HG03432 (cell line): ENCODE measurements at regions not wholly inside any gene's neighbourhood (a gene's known extent, or its start where the extent isn't known, plus 50 kb on each side); places are given as distances from the start of the nearest gene placed in this dataset.
"Not testable (repeated sequence)": the region's sequence is repeated elsewhere in the genome, so short reads cannot be mapped to it uniquely, and the experiment has no call there.

ENCODE experiments used
- ATAC-seq: cut with Tn5 transposase; IDR thresholded peaks from one replicate; pipeline ENCODE4 v1.9.1; 2021; ENCODE audit warnings: mild to moderate bottlenecking, moderate library complexity; ENCODE audit not compliant: unreplicated experiment

DNA sequence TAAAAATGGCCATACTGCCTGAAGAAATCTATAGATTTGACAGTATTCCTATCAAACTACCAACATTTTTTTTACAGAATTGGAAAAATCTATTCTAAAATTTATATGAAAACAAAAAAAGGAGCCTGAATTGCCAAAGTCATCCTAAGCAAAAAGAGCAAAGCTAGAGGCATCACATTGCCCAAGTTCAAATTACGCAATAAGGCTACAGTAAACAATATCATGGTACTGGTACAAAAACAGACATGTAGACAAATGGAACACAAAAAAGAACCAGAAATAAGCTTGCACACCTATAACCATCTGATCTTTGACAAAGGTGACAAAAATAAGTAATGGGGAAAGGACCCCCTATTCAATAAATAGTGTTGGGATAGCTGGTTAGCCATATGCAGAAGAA lies 50.2 kb upstream of the THSD7B start:
- no peak for ATAC-seq

DNA sequence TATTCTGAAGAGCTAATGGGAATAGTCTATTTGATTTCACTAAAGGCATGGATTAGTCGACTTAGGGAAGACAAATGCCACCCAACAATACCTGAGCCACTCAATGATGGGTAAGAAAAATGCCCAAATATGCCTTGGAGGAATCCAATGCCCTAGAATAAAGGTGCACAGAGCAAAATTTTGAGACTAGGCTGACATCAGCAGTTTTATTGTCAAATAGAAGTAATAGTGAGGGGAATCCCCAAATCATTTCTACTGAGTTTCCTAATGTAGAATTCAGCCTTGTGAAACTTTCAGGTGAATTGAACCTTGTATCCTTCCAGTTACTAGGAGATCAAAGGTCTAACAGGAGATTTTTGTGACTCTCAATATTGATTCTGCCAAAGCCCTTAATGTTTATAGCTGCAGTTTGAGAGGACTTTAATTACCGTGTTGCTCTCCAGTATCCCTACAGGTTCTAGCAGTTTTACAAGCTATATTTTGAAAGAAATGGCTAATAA lies 50.8 kb upstream of the THSD7B start:
- no peak for ATAC-seq

DNA sequence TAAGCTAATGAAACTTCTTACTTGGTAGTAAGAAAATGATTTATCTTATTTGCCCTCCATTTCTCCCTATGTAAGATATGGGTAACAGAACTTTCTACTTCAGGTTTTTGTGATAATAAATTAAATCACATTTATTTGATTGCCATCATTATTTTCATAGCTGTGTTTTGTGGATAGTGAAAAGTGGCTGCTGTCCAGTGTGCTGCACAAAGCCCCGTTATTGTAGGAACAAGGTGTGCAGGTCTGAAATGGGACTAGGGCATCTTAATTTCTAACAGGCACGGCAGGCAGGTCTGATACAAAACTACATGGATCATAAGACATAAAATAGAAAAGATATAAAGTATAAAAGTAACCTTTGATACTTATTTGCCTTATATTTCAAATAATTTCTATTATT lies 51.6 kb upstream of the THSD7B start:
- no peak for ATAC-seq

DNA sequence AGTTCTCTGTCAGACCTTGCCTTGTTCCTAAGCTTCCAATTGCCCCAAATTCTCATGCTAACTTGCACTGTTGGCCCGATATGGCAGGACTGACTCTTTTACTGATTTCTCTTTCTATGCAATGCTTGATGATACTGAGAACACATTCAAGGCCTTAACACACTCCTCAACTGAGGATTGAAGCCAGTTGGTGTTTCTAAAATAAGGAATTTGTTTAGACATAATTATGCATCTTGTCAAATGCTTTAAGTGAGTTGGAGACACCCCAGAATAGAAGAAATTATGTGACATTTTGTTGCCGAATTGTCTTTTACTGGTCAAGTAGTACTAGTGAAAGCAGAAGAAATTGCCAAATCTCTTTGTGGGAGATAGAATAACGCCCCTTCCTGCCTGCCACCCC lies 60.0 kb upstream of the THSD7B start:
- ATAC-seq: no peak

DNA sequence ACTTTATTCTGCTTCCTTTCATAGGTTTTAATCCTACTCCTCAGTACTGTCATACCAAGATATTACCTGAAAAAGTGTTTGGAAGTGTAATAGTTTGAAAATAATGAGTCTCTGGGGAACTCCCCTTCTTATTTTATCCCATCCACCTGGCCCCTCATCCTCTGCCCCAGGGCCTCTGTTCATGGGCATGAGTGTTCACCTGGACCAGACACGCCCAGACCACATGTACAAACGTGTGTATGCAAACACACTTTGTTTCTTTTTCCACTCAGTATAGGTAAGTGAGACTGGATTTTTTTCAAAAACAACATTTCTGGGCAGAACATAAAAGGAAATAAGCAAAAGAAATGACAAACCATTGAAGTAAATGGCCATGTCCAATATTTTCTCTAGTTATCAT lies 62.1 kb upstream of the THSD7B start:
- ATAC-seq: no peak

DNA sequence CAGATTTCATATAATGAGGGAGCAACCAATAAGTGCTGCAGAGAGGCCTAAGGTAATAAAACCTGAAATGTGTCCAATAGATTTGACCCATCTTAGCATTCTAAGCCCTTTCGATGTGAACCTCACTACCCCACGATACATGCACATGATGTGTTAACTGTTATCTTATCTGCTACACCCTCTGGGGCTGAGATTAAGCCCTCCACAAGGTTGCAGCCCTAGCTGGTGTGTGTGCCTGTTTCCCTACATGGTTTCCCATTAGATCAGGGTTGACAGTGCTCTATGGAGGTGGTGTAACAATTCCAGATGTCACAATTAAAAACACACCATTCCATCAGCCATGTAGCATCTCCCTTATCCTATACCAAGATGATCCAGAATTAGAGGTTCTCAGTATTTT lies 68.9 kb upstream of the THSD7B start:
- ATAC-seq: no peak

DNA sequence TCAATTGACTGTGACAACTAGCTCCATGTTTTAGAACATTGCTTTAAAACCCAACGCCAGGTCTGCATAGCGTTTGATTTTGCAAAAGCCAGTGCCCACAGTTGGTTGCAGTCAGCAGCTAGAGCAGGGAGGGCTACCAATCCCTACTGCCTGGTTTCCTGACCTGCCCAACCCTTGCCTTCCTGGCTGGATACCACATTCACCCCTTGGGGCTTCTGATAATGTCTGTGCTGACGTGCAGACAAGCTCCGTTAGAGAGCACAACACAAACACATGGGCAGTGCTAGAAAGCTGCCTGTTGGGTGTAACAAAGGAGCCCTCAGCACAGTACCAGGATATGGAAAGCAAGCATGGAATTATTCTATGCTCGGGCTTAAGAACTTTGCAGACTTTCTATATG lies 71.4 kb upstream of the THSD7B start:
- ATAC-seq: no peak

DNA sequence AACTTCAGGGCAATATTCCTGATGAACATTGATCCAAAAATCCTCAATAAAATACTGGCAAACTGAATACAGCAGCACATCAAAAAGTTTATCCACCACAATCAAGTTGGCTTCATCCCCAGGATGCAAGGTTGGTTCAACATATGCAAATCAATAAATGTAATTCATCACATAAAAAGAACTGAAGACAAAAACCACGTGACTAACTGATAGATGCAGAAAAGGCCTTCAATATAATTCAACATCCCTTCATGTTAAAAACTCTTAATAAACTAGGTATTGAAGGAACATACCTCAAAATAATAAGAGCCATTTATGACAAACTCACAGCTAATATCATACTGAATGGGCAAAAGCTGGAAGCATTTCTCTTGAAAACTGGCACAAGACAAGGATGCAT lies 85.3 kb upstream of the THSD7B start:
- ATAC-seq: not testable (repeated sequence)

DNA sequence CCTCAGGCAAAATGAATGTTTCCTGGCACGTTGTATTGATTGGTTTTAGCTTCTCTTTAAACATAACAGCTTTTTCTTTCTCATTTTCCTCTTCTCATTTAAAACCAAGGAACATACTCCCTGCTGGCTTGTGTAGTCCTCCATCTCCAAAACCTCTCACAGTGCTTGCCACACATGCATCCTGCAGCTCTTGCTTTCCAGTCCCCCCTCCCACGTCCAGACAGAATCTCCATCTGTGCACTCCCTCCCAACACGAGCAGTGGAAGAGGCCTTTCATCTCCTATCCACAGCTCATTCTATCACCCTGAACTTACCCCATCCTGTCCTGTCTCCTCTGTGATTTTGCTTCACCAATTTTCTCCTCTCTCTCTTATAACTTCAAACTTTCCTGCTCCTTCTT lies 99.6 kb upstream of the THSD7B start:
- no peak for ATAC-seq

DNA sequence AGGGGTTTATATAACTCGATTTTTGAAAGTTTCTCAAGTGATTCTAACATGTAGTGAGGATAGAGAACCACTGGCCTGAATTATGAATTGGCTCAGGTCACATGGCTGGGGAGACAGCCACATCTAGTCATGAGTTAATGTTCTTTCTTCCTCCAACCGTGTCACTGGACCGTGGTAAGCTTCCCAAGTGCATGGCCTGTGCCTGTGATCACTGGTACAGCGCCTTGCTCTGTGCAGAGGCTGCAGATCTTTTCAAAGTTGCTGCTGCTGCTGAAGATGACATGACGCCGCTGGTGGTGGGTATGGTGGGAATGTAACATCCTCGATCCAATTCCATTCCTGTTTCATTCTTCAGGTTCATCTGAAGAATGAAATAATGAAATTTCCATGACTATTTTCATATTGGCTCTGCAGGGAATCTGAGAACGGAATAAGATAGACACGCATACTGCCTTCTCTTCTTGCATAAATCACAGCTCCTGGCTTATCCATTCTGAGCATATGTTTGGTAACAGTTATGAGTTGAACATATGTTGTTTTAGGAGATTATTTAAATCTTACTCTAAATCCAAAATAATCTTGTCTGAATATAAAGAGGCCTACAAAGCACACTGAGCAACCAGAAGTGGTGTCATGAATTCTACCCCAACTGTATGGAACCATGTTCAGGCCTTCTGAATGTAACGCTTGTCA lies 100.5 kb upstream of the THSD7B start:
- no peak for ATAC-seq

DNA sequence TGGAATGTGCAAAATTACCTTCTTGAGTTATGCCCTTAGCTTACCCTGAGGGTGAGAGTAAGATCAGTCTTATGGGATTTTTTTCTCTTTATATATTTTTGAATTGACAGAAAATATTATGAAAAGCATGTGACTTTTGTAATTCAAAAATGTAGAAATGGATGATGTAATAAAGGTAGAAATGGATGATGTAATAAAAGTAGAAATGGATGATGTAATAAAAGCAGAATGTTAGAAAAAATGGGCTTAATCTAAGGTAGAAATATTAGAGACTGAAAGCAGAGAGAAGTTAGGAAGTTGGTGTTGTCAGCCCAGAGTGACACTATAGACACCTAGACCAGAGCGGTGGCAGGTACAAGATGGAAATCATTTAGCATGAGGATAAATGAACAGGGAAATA lies 107.1 kb upstream of the THSD7B start:
- ATAC-seq: no peak

DNA sequence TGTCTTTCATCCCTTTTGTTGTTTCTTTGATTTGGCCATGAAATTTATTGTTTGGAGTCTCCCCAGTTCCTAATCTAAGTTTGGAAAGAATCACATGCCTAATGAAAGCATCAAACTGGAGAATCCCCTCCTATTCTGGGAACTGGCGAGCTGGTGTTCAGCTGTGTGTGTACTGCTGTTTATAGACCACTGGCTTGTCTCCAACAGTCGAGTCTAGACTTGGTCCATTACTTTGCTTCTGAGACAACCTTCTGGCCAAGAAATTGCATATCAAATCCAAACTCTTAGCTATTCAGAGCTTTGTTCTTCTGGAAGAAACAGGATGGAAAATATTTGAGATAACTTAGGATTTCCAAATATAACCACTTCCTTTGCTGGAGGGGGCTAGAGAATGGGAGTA lies 111.5 kb upstream of the THSD7B start:
- ATAC-seq: no peak

DNA sequence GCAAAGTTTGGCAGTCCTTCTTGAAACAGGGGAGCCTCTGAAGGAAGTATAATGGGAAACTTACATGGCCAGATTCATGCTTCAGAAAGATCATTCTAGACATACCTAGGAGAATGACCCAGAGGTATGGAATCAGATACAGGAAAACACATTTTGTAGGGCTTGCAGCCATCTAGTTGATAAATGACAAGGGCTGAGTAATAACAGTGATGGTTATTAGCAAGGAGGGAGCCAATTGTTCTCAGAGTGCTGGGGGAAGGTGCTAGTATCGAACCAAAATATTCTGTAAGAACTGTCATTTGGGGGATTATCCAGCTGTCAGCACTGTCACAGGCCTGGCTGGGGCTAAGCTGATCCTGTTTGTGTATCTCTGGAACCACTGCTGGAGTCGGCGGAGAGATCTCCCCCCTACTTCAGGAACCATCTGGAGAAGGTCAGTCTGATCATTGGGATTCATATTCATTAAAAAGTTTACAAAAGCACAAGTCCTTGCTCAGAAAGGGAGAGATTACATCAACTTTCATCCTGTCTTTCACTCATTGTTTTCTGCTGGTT lies 113.8 kb upstream of the THSD7B start:
- no peak for ATAC-seq

DNA sequence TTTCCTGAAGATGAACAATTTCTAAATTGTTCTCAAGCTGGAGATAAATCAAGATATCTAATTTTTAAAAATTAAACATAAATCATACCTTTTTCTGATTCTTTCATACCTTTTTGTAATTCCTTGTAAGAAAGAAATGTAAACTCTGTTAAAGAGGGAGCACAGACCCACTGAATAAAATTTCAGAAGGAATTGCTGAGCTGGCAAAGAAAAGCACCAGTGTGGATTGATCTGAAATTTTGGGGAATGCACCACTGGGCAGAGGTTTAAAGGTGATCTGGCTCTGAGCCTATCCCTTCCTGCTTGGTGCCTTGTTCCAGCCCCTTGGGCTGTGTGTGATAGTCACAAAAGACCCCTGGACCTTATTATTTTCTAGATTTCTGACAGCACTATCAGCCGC lies 118.3 kb upstream of the THSD7B start:
- ATAC-seq: no peak

DNA sequence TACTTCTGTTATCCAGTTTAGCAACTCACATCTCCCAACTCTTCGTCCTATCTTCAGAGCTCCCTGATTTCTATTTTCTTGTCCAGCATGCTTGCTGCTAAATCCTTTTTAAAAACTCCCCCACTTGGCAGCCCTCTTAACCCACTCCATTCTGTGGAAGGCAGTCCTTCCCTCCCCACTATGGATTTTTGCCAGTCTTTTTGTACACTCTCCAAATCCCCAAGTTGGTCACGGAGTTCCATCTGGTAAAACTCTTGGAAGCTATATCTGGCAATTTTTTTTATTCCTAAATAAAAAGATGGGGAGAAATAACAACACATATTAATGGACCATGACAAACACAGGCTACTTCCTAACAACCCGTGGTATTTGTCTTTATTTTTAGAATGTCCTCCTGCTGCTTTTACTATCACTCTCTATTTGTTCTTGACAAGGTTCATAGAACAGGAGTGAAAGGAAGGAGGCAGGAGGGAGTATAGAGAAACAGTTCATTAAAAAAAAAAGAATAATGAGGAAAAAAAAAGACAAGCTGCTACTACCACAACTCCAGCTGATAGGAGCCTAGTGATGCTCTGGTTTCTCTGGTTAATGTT lies 120.0 kb upstream of the THSD7B start:
- no peak for ATAC-seq

DNA sequence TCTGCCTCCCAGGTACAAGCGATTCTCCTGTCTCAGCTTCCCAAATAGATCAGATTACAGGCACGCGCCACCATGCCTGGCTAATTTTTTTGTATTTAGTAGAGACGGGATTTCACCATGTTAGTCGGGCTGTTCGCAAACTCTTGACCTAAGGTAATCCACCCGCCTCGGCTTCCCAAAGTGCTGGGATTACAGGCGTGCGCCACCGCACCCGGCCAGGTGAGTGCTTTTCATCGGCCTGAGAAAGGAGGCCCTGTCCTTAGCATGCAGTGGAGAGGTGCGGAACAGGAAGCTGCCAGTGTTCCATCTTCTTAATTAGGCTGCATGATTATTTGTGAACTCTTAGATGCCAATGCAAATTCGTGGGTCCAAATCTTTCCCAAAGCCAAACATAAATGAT lies 125.7 kb upstream of the THSD7B start:
- no peak for ATAC-seq

DNA sequence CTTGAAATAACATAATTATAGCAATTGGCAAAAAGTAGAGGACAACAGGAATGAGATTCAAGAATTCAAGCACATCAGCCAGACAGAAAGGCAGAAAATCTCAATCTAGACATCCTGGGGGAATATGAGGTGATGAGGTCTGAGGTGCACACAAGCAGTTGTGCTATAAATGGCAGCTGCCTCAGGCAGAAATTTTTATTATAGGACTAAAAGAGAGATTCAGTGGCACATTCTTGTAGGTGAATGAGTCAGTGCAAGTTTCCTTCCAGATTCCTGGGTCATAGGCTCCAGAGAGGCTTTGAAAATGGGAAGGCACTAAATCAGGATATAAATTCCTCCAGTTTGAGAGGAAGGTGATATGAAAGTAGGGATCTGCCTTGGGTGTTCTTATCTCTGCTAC lies 127.2 kb upstream of the THSD7B start:
- no peak for ATAC-seq

DNA sequence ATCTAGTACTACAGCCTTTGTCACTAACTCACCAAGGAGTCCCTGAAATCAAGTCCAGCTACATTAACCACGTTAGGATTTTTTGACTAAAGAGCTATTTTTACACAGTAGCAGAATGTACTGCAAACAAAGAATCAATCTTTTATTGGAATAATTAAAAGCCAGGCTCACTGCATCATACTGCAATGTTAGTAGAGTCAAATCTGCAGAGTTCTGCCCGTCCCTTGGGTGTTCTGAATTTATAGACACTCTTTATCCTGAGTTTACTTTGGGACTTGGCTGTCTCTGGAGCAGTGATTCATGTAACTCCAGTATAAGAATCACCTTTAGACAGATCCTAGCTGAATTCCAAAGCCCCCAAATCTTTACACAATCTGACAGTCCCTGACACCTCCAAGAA lies 127.9 kb upstream of the THSD7B start:
- ATAC-seq: no peak

DNA sequence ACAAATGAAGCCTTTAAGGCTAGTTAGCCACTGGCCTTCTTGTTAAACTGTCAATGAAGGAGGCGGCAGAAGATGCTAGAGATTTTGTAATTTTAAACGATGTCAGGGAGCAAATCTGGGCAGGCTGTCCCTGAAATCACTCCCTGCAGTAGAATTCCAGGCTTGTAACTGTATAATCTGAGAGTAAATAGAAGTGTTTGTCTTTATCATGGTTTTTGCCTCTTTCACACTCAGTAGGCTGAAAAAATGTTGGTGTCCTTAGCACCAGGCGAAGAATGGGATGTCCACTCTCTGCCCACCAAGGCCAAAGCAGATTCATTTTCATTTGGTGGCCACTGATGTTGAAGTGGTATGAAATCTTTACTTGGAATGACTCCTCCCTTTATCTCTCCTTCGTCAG lies 136.9 kb upstream of the THSD7B start:
- no peak for ATAC-seq

DNA sequence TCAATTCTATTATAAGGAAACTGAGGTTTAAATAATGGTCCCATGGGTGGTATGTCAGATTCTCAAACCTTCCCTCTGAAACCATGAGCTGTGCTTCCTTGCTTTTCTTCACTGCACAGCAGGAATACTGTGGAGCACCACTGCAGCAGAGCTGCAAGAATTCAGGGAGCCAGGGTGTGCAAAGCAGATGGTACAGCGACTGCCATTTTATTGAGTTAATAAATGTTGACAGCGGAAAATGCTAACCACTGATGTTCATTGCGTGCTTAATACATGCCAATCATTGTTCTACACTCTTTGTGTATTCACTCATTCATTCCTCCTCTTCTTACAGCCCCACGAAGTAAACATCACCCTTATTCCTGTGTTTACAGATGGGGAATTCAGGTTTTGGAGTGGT lies 152.2 kb upstream of the THSD7B start:
- ATAC-seq: no peak

DNA sequence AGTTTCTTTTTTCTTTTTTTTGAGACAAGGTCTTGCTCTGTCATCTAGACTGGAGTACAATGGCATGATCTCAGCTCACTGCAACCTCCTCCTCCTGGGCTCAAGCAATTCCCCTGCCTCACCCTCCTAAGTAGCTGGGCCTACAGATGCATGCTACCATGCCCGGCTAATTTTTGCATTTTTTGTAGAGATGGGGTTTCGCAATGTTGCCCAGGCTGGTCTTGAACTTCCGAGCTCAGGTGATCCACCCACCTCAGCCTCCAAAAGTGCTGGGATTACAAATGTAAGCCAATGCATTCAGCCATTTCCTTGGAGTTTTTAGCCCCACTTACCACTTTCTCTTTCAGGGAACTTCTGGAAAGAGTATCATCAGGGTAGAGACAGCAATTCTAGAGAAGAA lies 153.3 kb upstream of the THSD7B start:
- no peak for ATAC-seq

DNA sequence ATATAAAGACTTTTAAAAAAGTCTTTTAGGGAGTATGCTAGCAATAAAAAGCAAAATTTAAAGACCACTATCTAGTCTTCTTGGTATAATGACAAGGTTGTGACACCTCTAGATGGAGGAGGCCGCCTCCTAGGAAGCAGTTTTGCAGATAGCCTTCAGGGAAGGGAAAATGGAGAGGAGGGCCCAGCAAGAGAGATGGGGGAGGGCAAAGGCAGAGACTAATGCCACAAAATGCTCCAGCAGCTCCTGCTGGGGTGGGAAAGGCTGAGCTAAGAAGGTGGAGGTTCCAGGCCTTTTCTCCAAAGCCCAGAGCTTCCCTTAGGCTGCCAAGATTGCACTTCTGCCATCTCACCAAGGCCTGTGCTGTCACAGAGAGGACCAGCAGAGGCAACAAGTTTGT lies 153.9 kb upstream of the THSD7B start:
- ATAC-seq: no peak
